Endodermal cell (in vitro differentiated cells): ENCODE measurements at regions not wholly inside any gene's neighbourhood (a gene's known extent, or its start where the extent isn't known, plus 50 kb on each side); places are given as distances from the start of the nearest gene placed in this dataset.

Experiments
- DNase-seq: peaks from one replicate; pipeline ENCODE4 v3.0.0-alpha.2; 2017
- H3K27ac ChIP-seq: 2 replicates; pipeline ENCODE4 v1.5.1; 2013; ENCODE audit warnings: mild to moderate bottlenecking, low read depth, low read length, moderate library complexity
- H3K27me3 ChIP-seq: 2 replicates; pipeline ENCODE4 v1.6.1; 2013; ENCODE audit warnings: mild to moderate bottlenecking, low read length, moderate library complexity; ENCODE audit not compliant: insufficient read depth, control insufficient read depth, poor library complexity, severe bottlenecking
- H3K36me3 ChIP-seq: 2 replicates; pipeline ENCODE4 v1.7.0; 2013; ENCODE audit warnings: mild to moderate bottlenecking, low read length, moderate library complexity; ENCODE audit not compliant: control insufficient read depth, insufficient read depth
- H3K4me1 ChIP-seq: one replicate; pipeline ENCODE4 v1.7.0; 2013; ENCODE audit warnings: low read length; ENCODE audit not compliant: control insufficient read depth, insufficient read depth
- H3K4me3 ChIP-seq: 2 replicates; pipeline ENCODE4 v1.5.1; 2013; ENCODE audit warnings: mild to moderate bottlenecking, low read length, moderate library complexity
- H3K9ac ChIP-seq: 2 replicates; pipeline ENCODE4 v1.6.1; 2013; ENCODE audit warnings: mild to moderate bottlenecking, low read length, moderate library complexity; ENCODE audit not compliant: poor library complexity, severe bottlenecking; ENCODE audit errors: extremely low read depth
- H3K9me3 ChIP-seq: 2 replicates; pipeline ENCODE4 v1.6.1; 2013; ENCODE audit warnings: mild to moderate bottlenecking, low read length, moderate library complexity; ENCODE audit not compliant: control insufficient read depth
- H3K27ac Mint-ChIP-seq: 2 replicates; pipeline ENCODE4 v1.8.0; 2020; ENCODE audit warnings: mixed read lengths
- H3K27me3 Mint-ChIP-seq: 2 replicates; pipeline ENCODE4 v1.8.0; 2021; ENCODE audit warnings: mild to moderate bottlenecking, mixed read lengths; ENCODE audit not compliant: insufficient read depth
- H3K36me3 Mint-ChIP-seq: 2 replicates; pipeline ENCODE4 v1.8.0; 2020; ENCODE audit warnings: low read depth, mixed read lengths
- H3K4me1 Mint-ChIP-seq: 2 replicates; pipeline ENCODE4 v1.8.0; 2020; ENCODE audit warnings: mixed read lengths
- H3K4me3 Mint-ChIP-seq: 2 replicates; pipeline ENCODE4 v1.8.0; 2020; ENCODE audit warnings: mild to moderate bottlenecking, moderate library complexity, mixed read lengths
- H3K9me3 Mint-ChIP-seq: 2 replicates; pipeline ENCODE4 v1.8.0; 2020; ENCODE audit warnings: mild to moderate bottlenecking, mixed read lengths
- CTCF ChIP-seq: fragments of 200-600 bp; sonication (generic); conservative IDR thresholded peaks from 2 replicates; pipeline ENCODE4 v1.5.0; 2021; ENCODE audit warnings: antibody characterized with exemption, mild to moderate bottlenecking
- WGBS, 2 experiments: methylation state at CpG; one replicate each; pipeline versions ENCODE4 v1.1.5 to v1.1.7; 2013; ENCODE audit warnings: missing lambda C conversion rate in 2 of 2, mixed read lengths in 1 of 2; ENCODE audit not compliant: insufficient coverage in 1 of 2, insufficient read length in 1 of 2; 5-methylcytosine and 5-hydroxymethylcytosine counted together

GRCh38 chr15:88983861-88984429 lies 70.8 kb upstream of the MFGE8 start:
- no peak overlapping the region for H3K27ac Mint-ChIP-seq
- no peak for TF ChIP-seq CTCF

GRCh38 chr15:88985547-88986393 lies 72.6 kb upstream of the MFGE8 start:
- 46 to 60% methylated on average over 7 to 12 of the region's 14 CpGs for WGBS, 2 experiments
- Histone ChIP-seq H3K27me3 (peaks cover 14% of the 10 kb centered on the region), H3K9ac (no peak overlapping the region), H3K27ac (no peak overlapping the region), H3K4me1 (peaks cover 36% of the 10 kb centered on the region), H3K9me3 (no peaks in the 10 kb centered on the region), H3K36me3 (no peaks in the 10 kb centered on the region), H3K4me3 (no peak overlapping the region)
- no peak for TF ChIP-seq CTCF
- Mint-ChIP-seq H3K4me1 (peaks cover 76% of the 10 kb centered on the region), H3K9me3 (peaks cover 6% of the 10 kb centered on the region), H3K27me3 (peaks cover 21% of the 10 kb centered on the region), H3K27ac (peak overlapping the region; percentile 87), H3K4me3 (peak overlapping the region; percentile 39), H3K36me3 (no peaks in the 10 kb centered on the region)
- peak; percentile 88 for DNase-seq

More at GRCh38 chr15:88983861-88984429, 70.8 kb upstream of the MFGE8 start:
- H3K36me3 ChIP-seq, result no peaks in the 10 kb centered on the region
- no peak for DNase-seq
- no peaks in the 10 kb centered on the region for H3K36me3 Mint-ChIP-seq
- peaks cover 4% of the 10 kb centered on the region for H3K27me3 Mint-ChIP-seq
- H3K27me3 ChIP-seq, result peaks cover under 1% of the 10 kb centered on the region
- H3K9ac ChIP-seq, result no peak overlapping the region
- WGBS, 2 experiments, result 86 to 94% methylated on average over 4 to 8 of the region's 9 CpGs
- H3K4me1 ChIP-seq, result peaks cover 32% of the 10 kb centered on the region
- no peak overlapping the region for H3K4me3 Mint-ChIP-seq
- H3K4me3 ChIP-seq, result no peak overlapping the region
- peaks cover 66% of the 10 kb centered on the region for H3K4me1 Mint-ChIP-seq
- H3K27ac ChIP-seq, result no peak overlapping the region
- H3K9me3 ChIP-seq, result no peaks in the 10 kb centered on the region
- peaks cover 2% of the 10 kb centered on the region for H3K9me3 Mint-ChIP-seq

GRCh38 chr15:88986949-88987590 lies 73.9 kb upstream of the MFGE8 start:
- peaks cover 6% of the 10 kb centered on the region for H3K9me3 Mint-ChIP-seq
- no peak overlapping the region for H3K9ac ChIP-seq
- TF ChIP-seq CTCF, result peak; percentile 53
- peaks cover 72% of the 10 kb centered on the region for H3K4me1 Mint-ChIP-seq
- H3K27me3 Mint-ChIP-seq, result peaks cover 31% of the 10 kb centered on the region
- no peaks in the 10 kb centered on the region for H3K36me3 ChIP-seq
- peaks cover 37% of the 10 kb centered on the region for H3K4me1 ChIP-seq
- peak overlapping the region; percentile 92 for H3K27ac Mint-ChIP-seq
- H3K27ac ChIP-seq, result no peak overlapping the region
- H3K27me3 ChIP-seq, result peaks cover 24% of the 10 kb centered on the region
- 25 to 48% methylated on average over 4 to 11 of the region's 11 CpGs for WGBS, 2 experiments
- H3K4me3 ChIP-seq, result peak overlapping the region; percentile 36
- peak overlapping the region; percentile 39 for H3K4me3 Mint-ChIP-seq
- H3K36me3 Mint-ChIP-seq, result no peaks in the 10 kb centered on the region
- H3K9me3 ChIP-seq, result no peaks in the 10 kb centered on the region
- DNase-seq, result peak; percentile 69
